ENCODE measurements at regions not wholly inside any gene's neighbourhood (a gene's known extent, or its start where the extent isn't known, plus 50 kb on each side); places are given as distances from the start of the nearest gene placed in this dataset.

- CTCF ChIA-PET, result no interaction called here
- POLR2A ChIA-PET, result no interaction called here
- H3K4me1 Mint-ChIP-seq, result no peaks in the 10 kb centered on the region
- TF ChIP-seq STAT6 (CRISPR knock-in tag; conservative IDR thresholded peaks at IDR 0.05; ENCODE audit: low read depth) (no peak), ATF1 (CRISPR knock-in tag; IDR thresholded peaks at IDR 0.05) (no peak), TCF7 (CRISPR knock-in tag; IDR thresholded peaks at IDR 0.05; ENCODE audit: low read depth) (no peak), USF1 (CRISPR knock-in tag; IDR thresholded peaks at IDR 0.05) (no peak), PRDM15 (CRISPR knock-in tag; IDR thresholded peaks at IDR 0.05) (no peak), ZNF138 (CRISPR knock-in tag; conservative IDR thresholded peaks at IDR 0.05) (no peak), CREB1 (CRISPR knock-in tag; IDR thresholded peaks at IDR 0.05) (no peak), ZNF671 (CRISPR knock-in tag; IDR thresholded peaks at IDR 0.05) (no peak)
- H3K27me3 Mint-ChIP-seq (ENCODE audit: low read depth), result no peaks in the 10 kb centered on the region
- no peaks in the 10 kb centered on the region for H3K36me3 Mint-ChIP-seq
- no peak overlapping the region for H3K4me3 Mint-ChIP-seq
- ATAC-seq (no peak), DNase-seq (ENCODE audit: low spot score) (no peak)
- peaks cover 5% of the 10 kb centered on the region; the same call in 1 of the 2 replicates for H3K9me3 Mint-ChIP-seq
- H3K27ac Mint-ChIP-seq, result no peak overlapping the region
Observed at GRCh38 chr14:85079842-85080730, 449.9 kb upstream of the FLRT2 start.

GRCh38 chr14:85084344-85084743, 445.6 kb upstream of the FLRT2 start:
- no peak for DNase-seq (ENCODE audit: low spot score)
- POLR2A ChIA-PET, result interaction anchor here (0.7 kb wide), 1 partner anchor 122 kb away, joined by 3 read pairs; no protein-coding TSS in a partner anchor
- CTCF ChIA-PET, result no interaction called here
- no peak for TF ChIP-seq ERG (CRISPR knock-in tag; IDR thresholded peaks at IDR 0.05)
- TF ChIP-seq ZNF671 (CRISPR knock-in tag; IDR thresholded peaks at IDR 0.05), result no peak
- no peak for TF ChIP-seq USF1 (CRISPR knock-in tag; IDR thresholded peaks at IDR 0.05)
- TF ChIP-seq TEAD4 (CRISPR knock-in tag; IDR thresholded peaks at IDR 0.05), result no peak
- TF ChIP-seq TCF7 (CRISPR knock-in tag; IDR thresholded peaks at IDR 0.05; ENCODE audit: low read depth), result no peak
- no peak for TF ChIP-seq E2F5 (CRISPR knock-in tag; IDR thresholded peaks at IDR 0.05)
- TF ChIP-seq FOXP4 (CRISPR knock-in tag; IDR thresholded peaks at IDR 0.05), result no peak
- no peak for TF ChIP-seq HMGXB4 (CRISPR knock-in tag; IDR thresholded peaks at IDR 0.05)
- TF ChIP-seq ZMAT4 (CRISPR knock-in tag; IDR thresholded peaks at IDR 0.05), result no peak
- TF ChIP-seq JAZF1 (CRISPR knock-in tag; IDR thresholded peaks at IDR 0.05), result no peak
- no peak for TF ChIP-seq SOX15 (CRISPR knock-in tag; IDR thresholded peaks at IDR 0.05)
- no peak for TF ChIP-seq SMAD4 (CRISPR knock-in tag; IDR thresholded peaks at IDR 0.05)
- no peak for TF ChIP-seq MXD4 (CRISPR knock-in tag; IDR thresholded peaks at IDR 0.05; ENCODE audit: borderline replicate concordance)

More at GRCh38 chr14:85084344-85084743, 445.6 kb upstream of the FLRT2 start:
- no peaks in the 10 kb centered on the region for H3K4me1 Mint-ChIP-seq
- H3K27ac Mint-ChIP-seq, result no peak overlapping the region
- no peak for ATAC-seq
- no peaks in the 10 kb centered on the region for H3K27me3 Mint-ChIP-seq (ENCODE audit: low read depth)
- H3K36me3 Mint-ChIP-seq, result no peaks in the 10 kb centered on the region
- peaks cover 5% of the 10 kb centered on the region; the same call in 1 of the 2 replicates for H3K9me3 Mint-ChIP-seq
- no peak overlapping the region for H3K4me3 Mint-ChIP-seq

Data from WTC11 (cell line).